Mesenchymal stem cell (in vitro differentiated cells and primary cell): ENCODE measurements at regions not wholly inside any gene's neighbourhood (a gene's known extent, or its start where the extent isn't known, plus 50 kb on each side); places are given as distances from the start of the nearest gene placed in this dataset.

Source experiments
- DNase-seq: peaks from one replicate; pipeline ENCODE4 v3.0.0-alpha.2; 2013
- H2AFZ ChIP-seq: one replicate; pipeline ENCODE4 v1.6.1; 2013; ENCODE audit warnings: low read depth, mild to moderate bottlenecking, control low read depth, inconsistent platforms, low read length, moderate library complexity
- H2AK5ac ChIP-seq: 2 replicates; pipeline ENCODE4 v1.6.1; 2013; ENCODE audit warnings: low read length, moderate library complexity, mild to moderate bottlenecking, inconsistent platforms; ENCODE audit not compliant: severe bottlenecking
- H2BK120ac ChIP-seq: one replicate; pipeline ENCODE4 v1.6.1; 2013; ENCODE audit warnings: low read depth, mild to moderate bottlenecking, inconsistent platforms, low read length, moderate library complexity
- H2BK12ac ChIP-seq, 2 experiments: one replicate each; pipeline ENCODE4 v1.6.1; 2013; ENCODE audit warnings: inconsistent platforms in 2 of 2, low read length in 2 of 2, mild to moderate bottlenecking in 2 of 2, moderate library complexity in 2 of 2, control low read depth in 1 of 2
- H2BK15ac ChIP-seq: one replicate; pipeline ENCODE4 v1.6.1; 2013; ENCODE audit warnings: mild to moderate bottlenecking, low read depth, inconsistent platforms; ENCODE audit not compliant: poor library complexity, severe bottlenecking
- H2BK5ac ChIP-seq: 2 replicates; pipeline ENCODE4 v1.6.1; 2013; ENCODE audit warnings: low read depth, mild to moderate bottlenecking, low read length, control low read depth, inconsistent platforms; ENCODE audit not compliant: poor library complexity, severe bottlenecking
- H3K14ac ChIP-seq, 2 experiments: one replicate each; pipeline ENCODE4 v1.6.1; 2013; ENCODE audit warnings: inconsistent platforms in 2 of 2, low read length in 2 of 2, control low read depth in 1 of 2, mild to moderate bottlenecking in 1 of 2, moderate library complexity in 1 of 2
- H3K18ac ChIP-seq, 2 experiments: one replicate each; pipeline ENCODE4 v1.6.1; 2013; ENCODE audit warnings: inconsistent platforms in 2 of 2, low read length in 2 of 2, control low read depth in 1 of 2, low read depth in 1 of 2, mild to moderate bottlenecking in 1 of 2
- H3K23ac ChIP-seq, 2 experiments: one replicate each; pipeline ENCODE4 v1.6.1; 2013; ENCODE audit warnings: inconsistent platforms in 2 of 2, low read length in 2 of 2, mild to moderate bottlenecking in 2 of 2, moderate library complexity in 2 of 2, control low read depth in 1 of 2
- H3K27ac ChIP-seq: 2 replicates; pipeline ENCODE4 v1.5.1; 2013; ENCODE audit warnings: mild to moderate bottlenecking, moderate library complexity, low read length, control low read depth, inconsistent platforms; ENCODE audit not compliant: poor library complexity, severe bottlenecking
- H3K27me3 ChIP-seq, 2 experiments: 2 replicates each; pipeline versions ENCODE4 v1.6.1 to v1.7.0; 2013; ENCODE audit warnings: low read length in 2 of 2, mild to moderate bottlenecking in 2 of 2, moderate library complexity in 2 of 2, control low read depth in 1 of 2, inconsistent platforms in 1 of 2; ENCODE audit not compliant: control insufficient read depth in 1 of 2, insufficient read depth in 1 of 2
- H3K36me3 ChIP-seq, 2 experiments: 2 replicates each; pipeline versions ENCODE4 v1.6.1 to v1.7.0; 2013; ENCODE audit warnings: low read length in 2 of 2, control low read depth in 1 of 2, inconsistent platforms in 1 of 2, low read depth in 1 of 2, mild to moderate bottlenecking in 1 of 2; ENCODE audit not compliant: insufficient read depth in 2 of 2, control insufficient read depth in 1 of 2
- H3K4ac ChIP-seq, 2 experiments: one replicate each; pipeline ENCODE4 v1.6.1; 2013; ENCODE audit warnings: inconsistent platforms in 2 of 2, low read length in 2 of 2, mild to moderate bottlenecking in 2 of 2, moderate library complexity in 2 of 2, control low read depth in 1 of 2, low read depth in 1 of 2
- H3K4me1 ChIP-seq: 2 replicates; pipeline ENCODE4 v1.6.1; 2013; ENCODE audit warnings: low read depth, low read length, control low read depth; ENCODE audit not compliant: control insufficient read depth, insufficient read depth
- H3K4me2 ChIP-seq: 2 replicates; pipeline ENCODE4 v1.6.1; 2013; ENCODE audit warnings: low read length, mild to moderate bottlenecking, inconsistent platforms; ENCODE audit not compliant: poor library complexity, severe bottlenecking
- H3K4me3 ChIP-seq, 2 experiments: 2 replicates each; pipeline versions ENCODE4 v1.5.1 to v1.7.0; 2013; ENCODE audit warnings: low read length in 2 of 2, mild to moderate bottlenecking in 2 of 2, control low read depth in 1 of 2, low read depth in 1 of 2; ENCODE audit not compliant: insufficient read depth in 1 of 2
- H3K79me1 ChIP-seq: replicated peaks from 2 replicates; pipeline ENCODE4 v1.6.1; 2013; ENCODE audit warnings: mild to moderate bottlenecking, control low read depth, low read length, inconsistent platforms; ENCODE audit not compliant: poor library complexity, severe bottlenecking
- H3K9ac ChIP-seq: 2 replicates; pipeline ENCODE4 v1.7.0; 2013; ENCODE audit warnings: mild to moderate bottlenecking, low read length, moderate library complexity
- H3K9me3 ChIP-seq: 2 replicates; pipeline ENCODE4 v1.7.0; 2013; ENCODE audit warnings: mild to moderate bottlenecking, low read length; ENCODE audit not compliant: control insufficient read depth
- H4K8ac ChIP-seq: one replicate; pipeline ENCODE4 v1.6.1; 2013; ENCODE audit warnings: inconsistent platforms, mild to moderate bottlenecking, low read length, moderate library complexity
- H4K91ac ChIP-seq: one replicate; pipeline ENCODE4 v1.6.1; 2013; ENCODE audit warnings: mild to moderate bottlenecking, low read length, inconsistent platforms
- WGBS: methylation state at CpG from one replicate; pipeline ENCODE4 v1.1.7; 2013; ENCODE audit warnings: mixed read lengths; 5-methylcytosine and 5-hydroxymethylcytosine counted together

GRCh38 chr5:5904113-5904512, 474.2 kb downstream of the MED10 start:
- Histone ChIP-seq H2BK5ac (no peak overlapping the region), H3K9ac (no peak overlapping the region), H3K14ac (no peak overlapping the region), H3K23ac (no peak overlapping the region), H3K79me1 (no peaks in the 10 kb centered on the region), H2BK15ac (no peak overlapping the region), H3K9me3 (no peaks in the 10 kb centered on the region), H3K18ac (no peak overlapping the region), H2AK5ac (no peak overlapping the region), H2AFZ (no peak overlapping the region), H3K4ac (no peak overlapping the region), H4K91ac (no peak overlapping the region), H3K27ac (no peak overlapping the region), H4K8ac (no peak overlapping the region), H3K4me2 (no peak overlapping the region), H3K4me3 (no peak overlapping the region), H3K36me3 (no peaks in the 10 kb centered on the region), H2BK12ac (no peak overlapping the region), H3K4me1 (no peaks in the 10 kb centered on the region), H2BK120ac (no peak overlapping the region), H3K27me3 (no peaks in the 10 kb centered on the region)
- no peak for DNase-seq
- WGBS, result 45% methylated on average over 3 of the region's 4 CpGs

- Histone ChIP-seq H3K9me3 (no peaks in the 10 kb centered on the region), H3K4me2 (no peak overlapping the region), H3K4me1 (no peaks in the 10 kb centered on the region), H3K79me1 (no peaks in the 10 kb centered on the region), H3K4me3 (no peak overlapping the region), H4K8ac (no peak overlapping the region), H2AFZ (no peak overlapping the region), H3K14ac (no peak overlapping the region), H3K18ac (no peak overlapping the region), H3K27me3 (no peaks in the 10 kb centered on the region), H3K36me3 (no peaks in the 10 kb centered on the region), H2BK120ac (no peak overlapping the region), H2AK5ac (no peak overlapping the region), H2BK5ac (no peak overlapping the region), H3K23ac (no peak overlapping the region), H2BK12ac (no peak overlapping the region), H3K4ac (no peak overlapping the region), H4K91ac (no peak overlapping the region), H3K9ac (no peak overlapping the region), H3K27ac (no peak overlapping the region), H2BK15ac (no peak overlapping the region)
- WGBS, result 69% methylated on average over 7 of the region's 10 CpGs
- DNase-seq, result no peak
These were observed 475.4 kb downstream of the MED10 start for GRCh38 chr5:5902678-5903646.

GRCh38 chr5:5900350-5900749, 477.9 kb downstream of the ICE1 start:
- WGBS, result 82% methylated on average over 6 of the region's 6 CpGs
- H3K79me1 ChIP-seq, result no peaks in the 10 kb centered on the region
- H2BK5ac ChIP-seq, result no peak overlapping the region
- no peak overlapping the region for H4K8ac ChIP-seq
- no peaks in the 10 kb centered on the region for H3K36me3 ChIP-seq
- H4K91ac ChIP-seq, result no peak overlapping the region
- no peaks in the 10 kb centered on the region for H3K4me1 ChIP-seq
- H3K27me3 ChIP-seq, result no peaks in the 10 kb centered on the region
- no peak overlapping the region for H3K27ac ChIP-seq
- H2BK120ac ChIP-seq, result no peak overlapping the region
- no peak overlapping the region for H2AK5ac ChIP-seq
- no peak overlapping the region for H3K4ac ChIP-seq
- no peak overlapping the region for H2AFZ ChIP-seq
- H3K9me3 ChIP-seq, result no peaks in the 10 kb centered on the region
- H2BK12ac ChIP-seq, result no peak overlapping the region
- no peak overlapping the region for H3K14ac ChIP-seq
- H3K18ac ChIP-seq, result no peak overlapping the region
- H2BK15ac ChIP-seq, result no peak overlapping the region
- no peak for DNase-seq
- H3K4me3 ChIP-seq, result no peak overlapping the region
- H3K4me2 ChIP-seq, result no peak overlapping the region
- H3K9ac ChIP-seq, result no peak overlapping the region
- H3K23ac ChIP-seq, result no peak overlapping the region

- Histone ChIP-seq H3K9ac (no peak overlapping the region), H2BK12ac (no peak overlapping the region), H3K9me3 (no peaks in the 10 kb centered on the region), H3K27me3 (no peaks in the 10 kb centered on the region), H3K23ac (no peak overlapping the region), H3K14ac (no peak overlapping the region), H3K79me1 (no peaks in the 10 kb centered on the region), H2BK120ac (no peak overlapping the region), H2AK5ac (no peak overlapping the region), H3K4me2 (no peak overlapping the region), H3K27ac (no peak overlapping the region), H3K4me3 (no peak overlapping the region), H2BK5ac (no peak overlapping the region), H3K18ac (no peak overlapping the region), H4K91ac (no peak overlapping the region), H2BK15ac (no peak overlapping the region), H3K4me1 (no peaks in the 10 kb centered on the region), H2AFZ (no peak overlapping the region), H3K36me3 (no peaks in the 10 kb centered on the region), H3K4ac (no peak overlapping the region), H4K8ac (no peak overlapping the region)
- no peak for DNase-seq
- 50% methylated on average over 1 of the region's 3 CpGs for WGBS
These were observed 477.2 kb downstream of the ICE1 start for GRCh38 chr5:5899716-5900115.
